SKM-1 (cell line): ENCODE measurements at regions not wholly inside any gene's neighbourhood (a gene's known extent, or its start where the extent isn't known, plus 50 kb on each side); places are given as distances from the start of the nearest gene placed in this dataset.

Source experiments
- DNase-seq: peaks from one replicate; lab custom pipeline; 2025; ENCODE audit not compliant: unreplicated experiment; lab: John Stamatoyannopoulos, UW

- DNase-seq, result no peak
Observed at GRCh38 chr1:5505944-5506343, 486.3 kb downstream of the NPHP4 start.

- DNase-seq, result no peak
Observed at GRCh38 chr1:5504364-5504740, 487.9 kb downstream of the NPHP4 start.

- DNase-seq, result no peak
Observed at GRCh38 chr1:5503556-5504363, 488.5 kb downstream of the NPHP4 start.

DNA sequence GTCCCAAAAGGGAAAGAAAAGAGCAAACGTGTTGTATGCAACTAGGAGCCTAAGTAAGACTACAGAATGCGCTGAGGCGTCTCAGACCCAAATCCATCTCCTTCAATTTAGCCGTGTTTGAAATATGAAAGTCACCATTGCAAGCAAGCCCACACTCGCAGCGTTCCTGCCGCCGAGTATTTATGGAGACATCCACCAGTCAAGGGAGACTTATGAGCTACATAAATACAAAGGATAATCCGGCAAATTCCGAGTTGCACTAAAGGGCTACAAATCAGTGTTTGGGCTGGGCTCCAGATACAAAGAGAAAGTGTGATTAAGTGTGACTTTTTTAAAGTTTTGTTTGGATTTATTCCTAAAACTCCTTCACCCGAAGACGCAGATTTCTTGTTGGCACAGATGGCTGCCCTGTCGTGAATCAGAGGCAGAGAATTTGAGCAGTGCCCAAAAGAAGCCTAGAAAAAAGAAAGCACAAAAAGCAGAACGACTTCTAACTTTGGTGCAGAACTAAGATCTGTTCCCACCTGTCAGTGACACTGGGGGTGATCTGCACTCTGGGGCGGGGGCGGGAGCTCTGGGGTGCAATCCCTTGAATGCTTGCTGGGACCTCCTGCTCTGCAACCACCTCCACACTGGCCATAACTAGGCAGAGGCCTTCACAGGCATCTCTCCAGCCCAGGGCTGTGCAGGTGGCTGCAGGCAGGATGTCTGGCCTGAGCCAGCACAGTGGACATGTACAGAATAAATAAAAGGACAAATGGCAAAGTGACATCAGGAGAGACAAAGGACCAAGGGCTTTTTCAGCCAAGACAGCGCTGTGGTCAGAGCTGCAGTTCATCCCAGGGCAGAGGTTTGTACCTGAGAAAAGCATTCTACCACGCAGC is 489.7 kb downstream of the NPHP4 start:
- no peak for DNase-seq

DNA sequence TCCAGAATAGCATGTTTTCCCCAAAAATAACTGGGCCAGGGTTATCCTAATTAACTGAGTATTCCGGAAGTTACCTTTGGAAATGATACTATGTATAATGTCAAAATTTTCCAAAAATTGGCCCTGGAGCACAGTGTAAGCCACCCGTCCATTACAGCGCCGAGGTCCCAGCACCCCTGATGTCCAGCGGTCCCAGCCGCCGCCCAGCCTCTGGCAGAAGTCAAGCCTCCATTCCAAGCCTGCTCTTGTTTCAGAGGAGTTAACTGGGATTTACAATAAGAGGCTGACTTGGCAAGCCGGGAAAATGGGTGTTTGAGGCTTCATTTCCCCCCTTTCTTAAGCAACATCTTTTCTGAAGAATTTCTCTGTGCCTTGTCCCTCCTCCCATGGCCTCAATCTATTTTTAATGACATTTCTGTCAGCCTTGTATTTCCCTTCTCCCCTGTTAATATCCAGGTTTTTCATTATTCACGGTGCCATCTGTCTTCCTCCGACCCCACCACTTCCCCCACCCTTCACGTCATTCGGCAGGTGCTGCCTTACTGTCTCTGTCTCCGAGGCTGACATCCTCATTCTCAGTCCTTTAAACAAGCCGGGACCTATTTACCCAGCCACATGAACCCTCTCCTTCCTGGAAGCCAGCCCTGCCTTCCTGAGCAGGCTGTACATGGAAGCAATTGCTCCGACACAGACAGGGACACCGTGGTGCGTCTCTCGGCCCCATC is 490.9 kb downstream of the NPHP4 start:
- DNase-seq, result no peak

GRCh38 chr1:5500541-5500940 is 491.7 kb downstream of the NPHP4 start:
- no peak for DNase-seq

DNA sequence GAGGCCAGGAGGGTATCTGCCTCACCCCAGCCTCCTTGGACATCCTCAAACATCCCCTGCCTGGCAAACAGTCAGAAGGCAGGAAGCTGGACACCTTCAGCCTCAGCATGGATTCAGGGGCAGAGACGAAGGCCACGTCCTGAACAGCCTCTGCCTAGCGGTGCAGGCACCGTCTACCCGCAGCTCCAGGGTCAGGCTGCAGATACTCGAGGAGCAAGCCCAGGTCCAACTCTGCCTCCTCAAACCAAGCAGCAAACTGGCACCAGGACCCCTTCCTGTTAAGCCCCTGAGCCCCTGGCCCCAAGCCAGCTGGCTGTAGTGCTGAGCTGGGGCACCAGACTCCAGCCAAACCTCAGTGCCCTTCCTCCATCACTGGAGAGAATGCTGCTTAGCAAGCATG is 494.7 kb downstream of the NPHP4 start:
- DNase-seq, result no peak

DNA sequence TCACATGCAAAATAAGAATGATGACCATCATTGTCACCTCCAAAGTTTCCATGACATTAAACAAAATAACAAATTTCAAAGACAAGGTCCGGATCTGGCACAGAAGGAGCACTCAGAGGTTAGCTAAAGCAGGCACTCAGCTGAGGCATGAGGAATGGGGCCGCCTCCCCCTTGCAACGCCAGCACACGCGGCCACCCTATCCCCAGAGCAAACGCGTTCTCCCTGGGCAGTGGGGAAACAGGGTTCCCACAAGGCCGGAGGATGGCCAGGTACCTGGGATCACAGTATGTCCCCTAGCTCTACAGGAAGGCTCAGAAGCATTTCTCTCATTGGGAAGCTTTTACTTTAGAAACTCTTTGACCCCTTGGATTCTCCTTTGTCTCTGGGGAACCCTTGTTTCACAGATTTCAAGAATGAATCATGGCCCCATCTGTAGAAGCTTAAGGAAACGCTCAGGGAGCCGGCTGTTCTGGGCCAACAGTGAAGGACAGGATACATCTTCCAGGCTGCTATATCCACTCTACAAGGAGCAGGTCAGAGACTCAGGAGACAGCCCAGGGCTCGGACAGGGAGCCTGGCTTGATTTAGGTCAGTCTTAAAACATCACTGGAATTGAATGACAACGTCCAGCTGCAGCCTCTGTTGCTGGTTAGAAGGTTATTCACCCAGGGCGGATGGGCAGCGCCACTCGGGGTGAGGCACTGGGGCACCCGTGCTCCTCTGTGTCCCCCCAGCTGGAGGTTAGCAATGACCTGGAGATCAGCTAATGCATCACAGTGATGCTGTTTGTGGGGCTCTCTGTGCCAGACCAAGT is 496.4 kb downstream of the NPHP4 start:
- no peak for DNase-seq

GRCh38 chr1:5494518-5494917 is 497.7 kb downstream of the NPHP4 start:
- no peak for DNase-seq

- DNase-seq, result no peak
Observed at GRCh38 chr1:5493851-5494311, 498.3 kb downstream of the NPHP4 start.

DNA sequence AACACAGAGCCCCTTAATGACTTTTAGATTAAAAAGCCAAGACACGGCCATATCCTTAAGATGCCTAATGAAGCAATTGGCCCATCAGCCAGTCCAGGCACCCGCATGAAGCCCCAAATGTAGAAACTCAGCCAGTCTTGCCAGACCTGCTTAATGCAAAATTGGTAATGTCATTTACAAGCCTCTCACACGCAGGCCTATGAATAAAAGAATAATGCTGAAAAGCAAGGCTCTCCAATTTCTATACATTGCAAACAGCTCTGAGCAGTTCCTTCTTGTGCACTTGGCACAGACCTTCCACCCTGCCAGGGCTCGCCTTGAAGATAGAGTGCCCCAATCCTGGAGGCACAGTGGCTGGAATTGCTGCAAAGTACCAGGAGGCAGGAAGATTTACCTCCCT is 498.9 kb downstream of the NPHP4 start:
- no peak for DNase-seq

- DNase-seq, result no peak
Observed at GRCh38 chr1:5492846-5493245, 499.4 kb downstream of the NPHP4 start.

DNA sequence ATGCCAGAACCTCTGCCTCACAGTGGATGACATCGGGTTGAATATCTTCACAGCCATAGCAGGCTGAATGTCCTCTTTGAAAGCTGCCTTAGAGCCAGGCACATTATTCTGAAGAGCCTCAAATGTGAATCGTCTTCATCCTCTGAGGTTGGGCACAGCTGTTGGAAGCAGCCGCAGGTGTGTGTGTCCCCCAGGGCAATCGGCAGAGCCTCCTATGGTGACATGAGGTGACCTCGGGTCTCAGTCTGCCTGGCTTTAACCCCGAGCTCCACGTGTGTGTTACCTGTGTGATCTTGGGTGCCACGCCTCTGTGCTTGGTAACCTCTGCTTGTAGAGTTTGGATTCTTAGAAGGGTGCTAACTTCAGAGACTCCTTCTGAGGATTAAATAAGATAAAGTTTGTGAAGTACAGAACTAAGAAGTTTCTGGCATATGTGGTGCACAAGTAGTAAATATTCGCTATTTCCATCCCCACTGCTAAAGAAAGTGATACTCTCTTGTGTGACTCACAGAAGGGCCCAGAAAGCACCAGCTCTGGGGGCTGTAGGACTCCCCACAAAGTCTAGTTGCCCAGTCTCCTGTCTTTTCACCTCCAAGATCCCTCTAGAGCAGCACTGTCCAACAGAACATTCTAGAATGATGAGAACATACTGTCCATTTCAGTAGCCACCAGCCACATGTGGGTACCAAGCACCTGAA is 500.9 kb downstream of the NPHP4 start:
- no peak for DNase-seq

DNA sequence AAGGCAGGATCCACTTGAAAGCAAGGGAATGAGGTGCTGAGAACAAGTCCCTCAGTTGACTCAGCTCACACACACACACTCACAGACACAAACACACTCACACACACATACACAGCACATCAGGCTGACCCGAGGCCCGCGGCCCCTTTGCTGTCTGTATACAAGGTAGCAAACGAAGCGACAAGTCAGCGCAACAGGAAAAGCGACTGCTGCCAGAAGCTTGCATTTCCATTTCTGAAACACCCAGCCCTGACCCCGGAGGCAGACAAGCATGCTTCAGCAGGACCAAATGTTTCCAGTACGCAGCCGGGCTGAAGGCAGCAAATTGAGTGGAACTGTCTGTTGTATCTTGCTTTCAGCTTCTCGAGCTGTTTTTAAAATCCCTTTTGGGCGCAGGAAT is 501.6 kb downstream of the NPHP4 start:
- DNase-seq, result no peak

- no peak for DNase-seq
Observed at GRCh38 chr1:5488448-5488847, 503.8 kb downstream of the NPHP4 start.

GRCh38 chr1:5485968-5486696 is 506.1 kb downstream of the NPHP4 start:
- DNase-seq, result no peak

GRCh38 chr1:5485436-5485835 is 506.8 kb downstream of the NPHP4 start:
- no peak for DNase-seq

- DNase-seq, result no peak
Observed at GRCh38 chr1:5484451-5485165, 507.6 kb downstream of the NPHP4 start.

GRCh38 chr1:5481889-5482288 is 510.3 kb downstream of the NPHP4 start:
- DNase-seq, result no peak
